Duodenal mucosa (tissue), 2 donors: ENCODE measurements at regions not wholly inside any gene's neighbourhood (a gene's known extent, or its start where the extent isn't known, plus 50 kb on each side); places are given as distances from the start of the nearest gene placed in this dataset.

Experiments
- H3K27ac ChIP-seq: one replicate; pipeline ENCODE4 v1.7.0; 2013; ENCODE audit warnings: low read depth, low read length
- H3K27me3 ChIP-seq, 2 donors: one replicate each; pipeline ENCODE4 v1.7.0; 2013; ENCODE audit warnings: low read length in 2 of 2, control low read depth in 1 of 2; ENCODE audit not compliant: insufficient read depth in 2 of 2, control insufficient read depth in 1 of 2
- H3K36me3 ChIP-seq, 2 donors: one replicate each; pipeline ENCODE4 v1.7.0; 2013; ENCODE audit warnings: low read length in 2 of 2, control low read depth in 1 of 2; ENCODE audit not compliant: insufficient read depth in 2 of 2, control insufficient read depth in 1 of 2
- H3K4me1 ChIP-seq, 2 donors: one replicate each; pipeline ENCODE4 v1.7.0; 2013; ENCODE audit warnings: low read length in 2 of 2, control low read depth in 1 of 2; ENCODE audit not compliant: insufficient read depth in 2 of 2, control insufficient read depth in 1 of 2
- H3K4me3 ChIP-seq, 2 donors: one replicate each; pipeline ENCODE4 v1.7.0; 2013; ENCODE audit warnings: low read length in 2 of 2, low read depth in 1 of 2
- H3K9ac ChIP-seq, 2 donors: one replicate each; pipeline ENCODE4 v1.7.0; 2013; ENCODE audit warnings: low read length in 2 of 2, low read depth in 1 of 2
- H3K9me3 ChIP-seq, 2 donors: one replicate each; pipeline ENCODE4 v1.7.0; 2013; ENCODE audit warnings: low read length in 2 of 2, control low read depth in 1 of 2; ENCODE audit not compliant: control insufficient read depth in 1 of 2

- Histone ChIP-seq H3K4me1 (no peaks in the 10 kb centered on the region), H3K27ac (no peak overlapping the region), H3K36me3 (no peaks in the 10 kb centered on the region), H3K9me3 (no peaks in the 10 kb centered on the region), H3K4me3 (no peak overlapping the region), H3K9ac (no peak overlapping the region), H3K27me3 (no peaks in the 10 kb centered on the region)
Measured at GRCh38 chr5:123718238-123718637, 206.3 kb downstream of the CSNK1G3 start.

- Histone ChIP-seq H3K4me3 (no peak overlapping the region), H3K27me3 (no peaks in the 10 kb centered on the region), H3K9me3 (no peaks in the 10 kb centered on the region), H3K36me3 (no peaks in the 10 kb centered on the region), H3K27ac (no peak overlapping the region), H3K9ac (no peak overlapping the region), H3K4me1 (no peaks in the 10 kb centered on the region)
Measured at GRCh38 chr5:123717139-123717538, 205.2 kb downstream of the CSNK1G3 start.

GRCh38 chr5:123710031-123710430 is 198.1 kb downstream of the CSNK1G3 start:
- Histone ChIP-seq H3K36me3 (no peaks in the 10 kb centered on the region), H3K4me3 (no peak overlapping the region), H3K9ac (no peak overlapping the region), H3K27me3 (no peaks in the 10 kb centered on the region), H3K4me1 (no peaks in the 10 kb centered on the region), H3K9me3 (peaks cover 0 to 5% of the 10 kb centered on the region in 2 donors), H3K27ac (no peak overlapping the region)

DNA sequence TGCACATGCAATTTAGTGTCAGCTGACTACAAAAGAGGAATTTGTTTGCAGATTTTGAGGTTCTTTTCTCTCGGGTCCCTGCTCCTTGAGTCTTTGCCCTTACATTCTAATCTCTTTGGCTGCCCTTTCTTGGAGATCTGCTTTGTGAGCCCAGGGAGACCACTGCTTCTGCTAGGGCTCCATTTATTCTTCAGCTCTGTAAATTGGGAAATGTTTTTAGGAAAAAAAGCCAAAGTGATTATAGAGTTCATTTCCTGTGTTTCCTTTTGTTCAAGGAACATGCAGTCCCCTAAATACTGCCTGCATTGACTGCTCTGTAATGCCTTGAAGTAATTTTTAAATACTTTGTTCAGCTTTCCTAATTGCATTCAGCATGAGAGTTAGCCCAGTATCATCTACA is 197.4 kb downstream of the CSNK1G3 start:
- H3K36me3 ChIP-seq: no peaks in the 10 kb centered on the region
- peaks cover 0 to 5% of the 10 kb centered on the region in 2 donors for H3K9me3 ChIP-seq
- H3K4me1 ChIP-seq: no peaks in the 10 kb centered on the region
- H3K27ac ChIP-seq: no peak overlapping the region
- H3K9ac ChIP-seq: no peak overlapping the region
- no peak overlapping the region for H3K4me3 ChIP-seq
- no peaks in the 10 kb centered on the region for H3K27me3 ChIP-seq

DNA sequence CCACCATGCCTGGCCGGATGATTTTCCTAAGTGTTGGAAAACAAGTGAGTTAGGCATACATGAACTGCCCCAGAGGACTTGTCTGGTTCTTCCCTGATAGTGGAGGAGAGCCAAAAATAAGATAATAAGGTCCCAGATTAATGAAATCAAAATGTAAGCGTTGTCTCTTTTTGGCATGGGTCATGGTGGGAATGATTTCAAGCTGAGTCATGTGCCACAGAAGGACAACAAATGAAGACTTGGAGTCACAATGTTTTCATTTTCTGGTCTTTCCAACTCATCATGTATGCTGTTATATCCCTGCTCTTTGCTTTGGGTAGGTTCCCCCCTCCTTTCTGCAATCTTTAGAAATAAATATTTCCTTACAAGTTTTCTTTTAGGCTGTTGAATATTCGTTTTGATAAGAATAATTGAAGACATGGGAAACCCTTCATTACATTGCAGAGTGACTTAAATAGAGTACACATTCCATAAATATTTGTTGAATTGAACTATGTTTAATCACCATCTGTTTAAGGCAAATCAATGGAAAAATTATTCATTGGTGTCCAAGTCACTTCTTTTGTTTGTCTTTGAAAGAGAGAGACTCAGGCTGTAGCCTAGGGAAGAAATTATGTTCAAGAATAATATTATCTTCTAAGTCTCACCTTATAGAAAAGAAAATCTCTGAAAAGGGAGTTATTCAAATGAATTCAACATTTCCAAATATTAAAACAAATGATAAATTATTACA is 196.3 kb downstream of the CSNK1G3 start:
- Histone ChIP-seq H3K27ac (no peak overlapping the region), H3K36me3 (no peaks in the 10 kb centered on the region), H3K27me3 (no peaks in the 10 kb centered on the region), H3K4me1 (no peaks in the 10 kb centered on the region), H3K9ac (no peak overlapping the region), H3K4me3 (no peak overlapping the region), H3K9me3 (peaks cover 0 to 5% of the 10 kb centered on the region in 2 donors)

DNA sequence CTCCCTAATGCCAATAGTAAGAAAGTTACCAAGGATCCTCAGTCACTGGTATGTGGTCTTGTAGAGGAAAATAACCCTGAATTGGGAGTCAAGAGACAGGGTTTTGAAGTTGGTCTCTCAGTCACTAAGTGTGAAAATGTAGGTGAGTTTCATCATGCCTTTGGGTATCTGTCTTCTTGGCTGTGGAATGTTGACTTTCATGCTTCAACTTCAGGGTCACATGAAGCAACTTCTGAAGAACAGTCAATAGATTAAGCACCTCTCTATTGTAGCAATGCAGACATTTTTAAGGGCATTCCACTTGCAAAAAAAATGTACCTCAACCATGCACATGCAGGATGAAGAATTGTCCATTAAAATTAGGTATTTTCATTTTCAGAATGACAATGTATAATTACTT is 194.6 kb downstream of the CSNK1G3 start:
- Histone ChIP-seq H3K9ac (no peak overlapping the region), H3K27ac (no peak overlapping the region), H3K9me3 (peaks cover 0 to 5% of the 10 kb centered on the region in 2 donors), H3K27me3 (no peaks in the 10 kb centered on the region), H3K36me3 (no peaks in the 10 kb centered on the region), H3K4me3 (no peak overlapping the region), H3K4me1 (no peaks in the 10 kb centered on the region)

DNA sequence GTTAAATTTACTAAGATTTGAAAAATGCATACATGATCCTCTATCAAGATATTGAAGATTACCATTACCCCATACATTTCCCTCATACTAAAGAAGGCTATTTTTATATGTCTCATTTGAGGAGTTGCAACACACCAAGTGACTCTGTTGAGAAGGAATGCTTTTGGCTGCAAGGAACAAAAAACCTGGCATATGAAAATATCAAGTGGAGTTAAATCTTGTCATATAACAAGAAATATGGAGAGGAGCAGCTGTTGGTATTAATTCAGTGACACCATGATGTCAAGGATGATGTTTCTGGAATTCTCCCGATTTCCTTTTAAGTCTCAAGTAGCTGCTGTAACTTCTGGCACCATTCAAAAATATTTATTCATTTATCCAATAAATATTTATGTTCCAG is 193.8 kb downstream of the CSNK1G3 start:
- Histone ChIP-seq H3K36me3 (no peaks in the 10 kb centered on the region), H3K9ac (no peak overlapping the region), H3K27ac (no peak overlapping the region), H3K4me3 (no peak overlapping the region), H3K9me3 (peaks cover 0 to 5% of the 10 kb centered on the region in 2 donors), H3K4me1 (no peaks in the 10 kb centered on the region), H3K27me3 (no peaks in the 10 kb centered on the region)

DNA sequence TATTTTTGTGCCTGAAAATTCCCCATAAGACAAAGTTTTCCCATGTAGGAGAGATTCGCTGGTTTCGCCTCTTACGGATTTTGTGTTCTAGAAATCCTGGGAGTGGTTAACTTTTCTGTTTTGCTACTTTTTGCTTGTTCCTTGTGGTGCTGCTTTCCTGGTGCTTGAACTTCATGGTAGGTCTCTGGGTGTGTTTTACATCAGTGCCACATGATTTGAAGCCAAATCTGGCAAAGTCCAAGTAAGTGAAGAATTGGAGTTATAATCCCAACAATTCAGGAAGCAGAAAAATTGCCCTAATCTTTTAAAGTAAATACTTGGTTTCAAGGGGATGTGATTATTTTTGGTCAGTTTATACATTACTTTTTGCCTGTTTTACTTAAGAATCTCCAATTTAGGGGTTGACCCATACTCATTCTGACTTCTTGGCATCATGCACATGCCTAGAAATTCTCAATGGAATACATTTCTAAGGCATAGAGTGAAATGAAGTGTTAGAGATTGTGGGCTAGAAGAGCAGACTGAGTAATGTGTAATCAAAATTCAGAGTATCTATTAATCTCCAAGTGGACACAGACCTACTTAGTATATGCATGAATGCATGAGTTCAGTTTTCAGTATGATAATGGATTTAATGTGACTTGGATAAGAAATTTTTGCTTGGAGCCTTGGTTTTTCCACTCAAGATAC is 189.7 kb downstream of the CSNK1G3 start:
- Histone ChIP-seq H3K4me3 (no peak overlapping the region), H3K36me3 (no peaks in the 10 kb centered on the region), H3K4me1 (no peaks in the 10 kb centered on the region), H3K27me3 (no peaks in the 10 kb centered on the region), H3K9me3 (no peaks in the 10 kb centered on the region), H3K27ac (no peak overlapping the region), H3K9ac (no peak overlapping the region)

GRCh38 chr5:123700624-123701287 is 188.8 kb downstream of the CSNK1G3 start:
- Histone ChIP-seq H3K9me3 (no peaks in the 10 kb centered on the region), H3K9ac (no peak overlapping the region), H3K4me1 (no peaks in the 10 kb centered on the region), H3K27ac (no peak overlapping the region), H3K4me3 (no peak overlapping the region), H3K36me3 (no peaks in the 10 kb centered on the region), H3K27me3 (no peaks in the 10 kb centered on the region)

GRCh38 chr5:123699571-123699970 is 187.6 kb downstream of the CSNK1G3 start:
- H3K4me3 ChIP-seq: no peak overlapping the region
- H3K36me3 ChIP-seq: no peaks in the 10 kb centered on the region
- no peak overlapping the region for H3K27ac ChIP-seq
- no peaks in the 10 kb centered on the region for H3K27me3 ChIP-seq
- no peak overlapping the region for H3K9ac ChIP-seq
- H3K9me3 ChIP-seq: no peaks in the 10 kb centered on the region
- no peaks in the 10 kb centered on the region for H3K4me1 ChIP-seq
